Tibial nerve (tissue), 4 donors: ENCODE measurements at regions not wholly inside any gene's neighbourhood (a gene's known extent, or its start where the extent isn't known, plus 50 kb on each side); places are given as distances from the start of the nearest gene placed in this dataset.

ENCODE experiments used
- DNase-seq, 2 donors: peaks; one replicate each; pipeline ENCODE4 v3.0.0-alpha.2; 2019; ENCODE audit warnings: low spot score in 2 of 2
- H3K27ac ChIP-seq, 4 donors: fragments of 200-600 bp; sonication (generic) in 3 of 4; one replicate each; pipeline ENCODE4 v1.5.1; 2017 to 2019; ENCODE audit warnings: mild to moderate bottlenecking in 1 of 4
- H3K27me3 ChIP-seq, 2 donors: fragments of 200-600 bp; sonication (generic) in 1 of 2; one replicate each; pipeline versions ENCODE4 v1.5.1 to v1.6.0; 2017 to 2019
- H3K36me3 ChIP-seq, 3 donors: fragments of 200-600 bp; sonication (generic); one replicate each; pipeline ENCODE4 v1.5.1; 2018 to 2019
- H3K4me1 ChIP-seq, 4 donors: fragments of 200-600 bp; sonication (generic) in 3 of 4; one replicate each; pipeline ENCODE4 v1.5.1; 2017 to 2019
- H3K4me3 ChIP-seq, 4 donors: fragments of 200-600 bp; sonication (generic) in 3 of 4; one replicate each; pipeline ENCODE4 v1.5.1; 2017 to 2019; ENCODE audit warnings: mild to moderate bottlenecking in 1 of 4, moderate library complexity in 1 of 4
- H3K9me3 ChIP-seq, 4 donors: fragments of 200-600 bp; sonication (generic) in 3 of 4; one replicate each; pipeline ENCODE4 v1.5.1; 2017 to 2019
- CTCF ChIP-seq, 5 experiments: fragments of 200-600 bp in 3 of 5; fragments of 450-650 bp in 2 of 5; sonication (generic) in 3 of 5; IDR thresholded peaks; one replicate each; pipeline ENCODE4 v1.5.1; 2016 to 2019; ENCODE audit warnings: antibody characterized with exemption in 5 of 5, mild to moderate bottlenecking in 3 of 5, moderate library complexity in 2 of 5
- EP300 ChIP-seq, 2 donors: sonication (generic); formaldehyde crosslinking; IDR thresholded peaks; one replicate each; pipeline ENCODE4 v1.6.1; 2017; ENCODE audit warnings: antibody characterized with exemption in 2 of 2, mild to moderate bottlenecking in 1 of 2
- POLR2A ChIP-seq, 2 donors: fragments of 450-650 bp; IDR thresholded peaks; one replicate each; pipeline ENCODE4 v1.6.1; 2017; ENCODE audit warnings: antibody characterized with exemption in 2 of 2, mild to moderate bottlenecking in 2 of 2, moderate library complexity in 2 of 2
- WGBS, 2 donors: methylation state at CpG; one replicate each; pipeline ENCODE4 v1.1.5; 2018; 5-methylcytosine and 5-hydroxymethylcytosine counted together

GRCh38 chr6:12348530-12349511, 58.7 kb downstream of the EDN1 start:
- 50 to 55% methylated on average over 6 of the region's 6 CpGs for WGBS, 2 donors
- no peaks in the 10 kb centered on the region for H3K4me1 ChIP-seq
- DNase-seq, result no peak
- H3K36me3 ChIP-seq, result no peaks in the 10 kb centered on the region
- H3K27ac ChIP-seq, result no peak overlapping the region
- H3K27me3 ChIP-seq, result no peaks in the 10 kb centered on the region
- H3K4me3 ChIP-seq, result no peak overlapping the region
- TF ChIP-seq EP300 (IDR thresholded peaks at IDR 0.05) (no peak), CTCF (IDR thresholded peaks at IDR 0.05) (no peak), POLR2A (IDR thresholded peaks at IDR 0.05) (no peak)
- peaks cover 0 to 30% (median 0%) of the 10 kb centered on the region in 4 donors for H3K9me3 ChIP-seq

- TF ChIP-seq CTCF (IDR thresholded peaks at IDR 0.05), result no peak
- TF ChIP-seq POLR2A (IDR thresholded peaks at IDR 0.05), result no peak
- TF ChIP-seq EP300 (IDR thresholded peaks at IDR 0.05), result no peak
- no peaks in the 10 kb centered on the region for H3K27me3 ChIP-seq
- no peak overlapping the region for H3K27ac ChIP-seq
- H3K4me3 ChIP-seq, result no peak overlapping the region
- DNase-seq, result no peak
- H3K4me1 ChIP-seq, result no peaks in the 10 kb centered on the region
- peaks cover 0 to 30% (median 0%) of the 10 kb centered on the region in 4 donors for H3K9me3 ChIP-seq
- 96 to 100% methylated on average over 1 of the region's 1 CpG for WGBS, 2 donors
- H3K36me3 ChIP-seq, result no peaks in the 10 kb centered on the region
Observed at GRCh38 chr6:12350644-12351170, 60.5 kb downstream of the EDN1 start.

GRCh38 chr6:12351672-12352071, 61.5 kb downstream of the EDN1 start:
- Histone ChIP-seq H3K27me3 (no peaks in the 10 kb centered on the region), H3K27ac (no peak overlapping the region), H3K9me3 (peaks cover 0 to 30% (median 0%) of the 10 kb centered on the region in 4 donors), H3K36me3 (no peaks in the 10 kb centered on the region), H3K4me1 (no peaks in the 10 kb centered on the region), H3K4me3 (no peak overlapping the region)
- no peak for DNase-seq
- TF ChIP-seq CTCF (IDR thresholded peaks at IDR 0.05) (no peak), POLR2A (IDR thresholded peaks at IDR 0.05) (no peak), EP300 (IDR thresholded peaks at IDR 0.05) (no peak)

GRCh38 chr6:12353731-12354130, 63.6 kb downstream of the EDN1 start:
- no peak for DNase-seq
- H3K9me3 ChIP-seq, result peaks cover 0 to 30% (median 0%) of the 10 kb centered on the region in 4 donors
- H3K4me3 ChIP-seq, result no peak overlapping the region
- no peak overlapping the region for H3K27ac ChIP-seq
- H3K36me3 ChIP-seq, result no peaks in the 10 kb centered on the region
- no peaks in the 10 kb centered on the region for H3K27me3 ChIP-seq
- 80 to 88% methylated on average over 3 of the region's 3 CpGs for WGBS, 2 donors
- H3K4me1 ChIP-seq, result no peaks in the 10 kb centered on the region
- no peak for TF ChIP-seq POLR2A (IDR thresholded peaks at IDR 0.05)
- no peak for TF ChIP-seq EP300 (IDR thresholded peaks at IDR 0.05)
- no peak for TF ChIP-seq CTCF (IDR thresholded peaks at IDR 0.05)

- Histone ChIP-seq H3K27ac (no peak overlapping the region), H3K4me1 (no peaks in the 10 kb centered on the region), H3K27me3 (no peaks in the 10 kb centered on the region), H3K4me3 (no peak overlapping the region), H3K9me3 (peaks cover 0 to 30% (median 0%) of the 10 kb centered on the region in 4 donors), H3K36me3 (no peaks in the 10 kb centered on the region)
- TF ChIP-seq EP300 (IDR thresholded peaks at IDR 0.05) (peak; percentile 34 to 61), CTCF (IDR thresholded peaks at IDR 0.05) (no peak)
- 34 to 46% methylated on average over 3 of the region's 3 CpGs for WGBS, 2 donors
- no peak for DNase-seq
Observed at GRCh38 chr6:12354499-12354898, 64.3 kb downstream of the EDN1 start.
